BJ (cell line): ENCODE measurements at regions not wholly inside any gene's neighbourhood (a gene's known extent, or its start where the extent isn't known, plus 50 kb on each side); places are given as distances from the start of the nearest gene placed in this dataset.

Experiments
- CTCF ChIA-PET: fragments of 350-600 bp; formaldehyde crosslinking; extraction: SDS; loops from one replicate; lab custom pipeline; 2021; ENCODE audit warnings: antibody characterized with exemption, inconsistent platforms; lab: Yijun Ruan, JAX
- POLR2A ChIA-PET: fragments of 300-600 bp; sonication (Branson Sonifier 250); formaldehyde crosslinking; extraction: SDS; loops from one replicate; lab custom pipeline; 2021; ENCODE audit warnings: antibody characterized with exemption; lab: Charles Lee
- DNase-seq: peaks from one replicate; pipeline ENCODE4 v3.0.0-alpha.2; 2011; ENCODE audit warnings: low read depth
- H3K27me3 ChIP-seq: 2 replicates; pipeline ENCODE4 v1.6.0; 2011; ENCODE audit warnings: low read length; ENCODE audit not compliant: control insufficient read depth, insufficient read depth
- H3K36me3 ChIP-seq: 2 replicates; pipeline ENCODE4 v1.5.1; 2011; ENCODE audit warnings: low read length; ENCODE audit not compliant: control insufficient read depth, insufficient read depth
- H3K4me3 ChIP-seq: 2 replicates; pipeline ENCODE4 v1.5.1; 2011; ENCODE audit warnings: low read depth, mild to moderate bottlenecking, control low read depth, low read length
- CTCF ChIP-seq: IDR thresholded peaks from 2 replicates; pipeline ENCODE4 v1.5.1; 2011; ENCODE audit warnings: low read depth, mild to moderate bottlenecking, control low read depth, inconsistent platforms, low read length, moderate library complexity; ENCODE audit not compliant: insufficient read depth

- H3K4me3 ChIP-seq, result no peak overlapping the region
- H3K27me3 ChIP-seq, result no peaks in the 10 kb centered on the region; the same call in 1 of the 2 replicates
- no peaks in the 10 kb centered on the region for H3K36me3 ChIP-seq
- POLR2A ChIA-PET, result no interaction called here
- DNase-seq, result no peak
- TF ChIP-seq CTCF, result no peak
- CTCF ChIA-PET, result no interaction called here
Measured at GRCh38 chr17:14704121-14704520, 403.2 kb downstream of the HS3ST3B1 start.

GRCh38 chr17:14701886-14702285 lies 401.0 kb downstream of the HS3ST3B1 start:
- no peak overlapping the region for H3K4me3 ChIP-seq
- CTCF ChIA-PET, result no interaction called here
- POLR2A ChIA-PET, result no interaction called here
- no peak for DNase-seq
- TF ChIP-seq CTCF, result no peak
- H3K36me3 ChIP-seq, result no peaks in the 10 kb centered on the region
- no peaks in the 10 kb centered on the region; the same call in 1 of the 2 replicates for H3K27me3 ChIP-seq

- ChIA-PET CTCF (interaction anchor here (0.5 kb wide), 1 partner anchor 1079 kb away, joined by 3 read pairs; no protein-coding TSS in a partner anchor), POLR2A (no interaction called here)
- H3K4me3 ChIP-seq, result no peak overlapping the region
- no peak for TF ChIP-seq CTCF
- no peaks in the 10 kb centered on the region; the same call in 1 of the 2 replicates for H3K27me3 ChIP-seq
- no peak for DNase-seq
- no peaks in the 10 kb centered on the region for H3K36me3 ChIP-seq
Measured at GRCh38 chr17:14699574-14700185, 398.8 kb downstream of the HS3ST3B1 start.

GRCh38 chr17:14693382-14693781 lies 392.5 kb downstream of the HS3ST3B1 start:
- POLR2A ChIA-PET, result no interaction called here
- Histone ChIP-seq H3K27me3 (no peaks in the 10 kb centered on the region), H3K36me3 (no peaks in the 10 kb centered on the region), H3K4me3 (no peak overlapping the region)
- TF ChIP-seq CTCF, result no peak
- CTCF ChIA-PET, result no interaction called here
- DNase-seq, result no peak

GRCh38 chr17:14690704-14691103 lies 389.8 kb downstream of the HS3ST3B1 start:
- H3K4me3 ChIP-seq, result no peak overlapping the region
- ChIA-PET POLR2A (no interaction called here), CTCF (interaction anchor here (0.7 kb wide), 1 partner anchor 460 kb away, joined by 3 read pairs; no protein-coding TSS in a partner anchor)
- H3K36me3 ChIP-seq, result no peaks in the 10 kb centered on the region
- TF ChIP-seq CTCF, result no peak
- H3K27me3 ChIP-seq, result no peaks in the 10 kb centered on the region
- no peak for DNase-seq
